H1 (cell line): ENCODE measurements at regions not wholly inside any gene's neighbourhood (a gene's known extent, or its start where the extent isn't known, plus 50 kb on each side); places are given as distances from the start of the nearest gene placed in this dataset.

Source experiments
- EP300 ChIP-seq, 2 experiments: IDR thresholded peaks; 1 replicate in 1 of 2; 2 replicates in 1 of 2; pipeline ENCODE4 v1.6.1; 2011 to 2012; ENCODE audit warnings: low read depth in 2 of 2, low read length in 2 of 2, mild to moderate bottlenecking in 2 of 2, borderline replicate concordance in 1 of 2, inconsistent platforms in 1 of 2, moderate library complexity in 1 of 2
- GTF2F1 ChIP-seq: IDR thresholded peaks from 2 replicates; pipeline ENCODE4 v1.6.1; 2012; ENCODE audit warnings: low read depth, low read length, improper control_type of control experiment, borderline replicate concordance
- RFX5 ChIP-seq: IDR thresholded peaks from 2 replicates; pipeline ENCODE4 v1.6.1; 2011; ENCODE audit warnings: low read depth, low read length, improper control_type of control experiment, borderline replicate concordance
- RXRA ChIP-seq: IDR thresholded peaks from 2 replicates; pipeline ENCODE4 v1.6.1; 2011; ENCODE audit warnings: low read depth, mild to moderate bottlenecking, low read length, moderate library complexity; ENCODE audit not compliant: insufficient read depth

- TF ChIP-seq EP300 (IDR thresholded peaks at IDR 0.05; ENCODE audit: borderline replicate concordance in 1 of 2, low read depth in 2 of 2, low read length in 2 of 2) (no peak), GTF2F1 (no peak), RFX5 (no peak), RXRA (no peak)
Measured at GRCh38 chr16:51409001-51409675, 258.1 kb upstream of the SALL1 start (continued).
